ENCODE measurements at regions not wholly inside any gene's neighbourhood (a gene's known extent, or its start where the extent isn't known, plus 50 kb on each side); places are given as distances from the start of the nearest gene placed in this dataset.

GRCh38 chr4:26201120-26201519, 119.7 kb upstream of the RBPJ start:
- TF ChIP-seq CTCF (IDR thresholded peaks at IDR 0.05) (no peak), EZH2 (IDR thresholded peaks at IDR 0.05; ENCODE audit: borderline replicate concordance, insufficient read depth, low read depth, low read length, poor library complexity, severe bottlenecking) (no peak)
